Upper lobe of right lung (tissue), 1 donor: ENCODE measurements at regions not wholly inside any gene's neighbourhood (a gene's known extent, or its start where the extent isn't known, plus 50 kb on each side); places are given as distances from the start of the nearest gene placed in this dataset.

Experiments used
- ATAC-seq: fragments of 200-7000 bp; cut with Tn5 transposase; one replicate; pipeline ENCODE4 v1.9.1; 2020; ENCODE audit warnings: mild to moderate bottlenecking, moderate library complexity
- DNase-seq: peaks from one replicate; pipeline ENCODE4 v3.0.0-alpha.2; 2020
- H3K27ac ChIP-seq: fragments of 200-600 bp; one replicate; pipeline ENCODE4 v1.8.0; 2022
- H3K27me3 ChIP-seq: fragments of 200-600 bp; one replicate; pipeline ENCODE4 v1.8.0; 2022; ENCODE audit warnings: mild to moderate bottlenecking
- H3K36me3 ChIP-seq: fragments of 200-600 bp; one replicate; pipeline ENCODE4 v1.8.0; 2022
- H3K4me1 ChIP-seq: fragments of 200-600 bp; one replicate; pipeline ENCODE4 v1.8.0; 2022
- H3K4me3 ChIP-seq: fragments of 200-600 bp; one replicate; pipeline ENCODE4 v1.8.0; 2022; ENCODE audit warnings: mild to moderate bottlenecking
- H3K9me3 ChIP-seq: fragments of 200-600 bp; one replicate; pipeline ENCODE4 v1.8.0; 2022
- CTCF ChIP-seq: fragments of 200-600 bp; IDR thresholded peaks from one replicate; pipeline ENCODE4 v1.8.0; 2022; ENCODE audit warnings: antibody characterized with exemption
- intact Hi-C: fragments of 100-400 bp; cut with DNase I; formaldehyde crosslinking; loops from one replicate; pipeline ENCODE4 v1.11.0; 2022
- donor health status: DM: no; HTN: yes; CAD: no; lungs with severe emphysema.

- TF ChIP-seq CTCF: no peak
- intact Hi-C loops: no loop called here
- Histone ChIP-seq H3K27me3 (no peaks in the 10 kb centered on the region), H3K36me3 (no peaks in the 10 kb centered on the region), H3K4me3 (no peak overlapping the region), H3K27ac (no peak overlapping the region), H3K9me3 (no peaks in the 10 kb centered on the region), H3K4me1 (no peaks in the 10 kb centered on the region)
- DNase-seq (no peak), ATAC-seq (no peak)
Measured at GRCh38 chr5:4383102-4383501, 757.0 kb upstream of the ADAMTS16 start.

DNA sequence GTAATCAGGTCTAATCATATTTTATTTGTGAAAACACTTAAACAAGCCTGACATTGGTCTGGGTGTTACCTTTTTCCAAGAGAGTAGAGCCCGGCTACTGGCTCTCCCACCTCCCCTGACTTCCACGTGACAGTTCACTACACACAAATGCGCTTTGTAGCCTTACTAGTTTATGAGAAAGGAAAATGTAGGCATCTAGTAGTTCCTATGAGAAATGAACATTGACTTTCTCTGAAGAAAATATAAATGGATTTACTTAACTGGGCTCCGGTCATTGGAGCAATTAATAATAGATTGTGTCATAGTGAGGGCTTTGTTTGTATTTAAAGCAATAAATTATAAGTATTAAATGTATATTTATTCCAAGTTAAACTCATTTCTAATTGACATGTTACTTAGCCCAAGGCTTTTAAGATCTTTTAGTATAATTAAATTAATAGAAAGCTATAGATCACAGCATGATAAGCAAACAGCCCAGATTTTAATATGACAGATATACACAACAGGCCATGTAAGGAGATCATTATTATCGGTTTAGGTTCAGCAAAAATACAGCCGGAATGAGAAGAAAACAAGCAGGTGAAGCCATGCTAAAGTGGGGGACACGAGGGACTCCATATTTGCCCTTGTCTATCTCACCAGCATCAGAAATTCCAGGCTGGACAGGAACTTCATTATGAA, 756.5 kb upstream of the ADAMTS16 start:
- Histone ChIP-seq H3K9me3 (no peaks in the 10 kb centered on the region), H3K36me3 (no peaks in the 10 kb centered on the region), H3K4me3 (no peak overlapping the region), H3K4me1 (no peaks in the 10 kb centered on the region), H3K27ac (no peak overlapping the region), H3K27me3 (no peaks in the 10 kb centered on the region)
- ATAC-seq: no peak
- intact Hi-C loops: no loop called here
- DNase-seq: no peak
- TF ChIP-seq CTCF: no peak

- Histone ChIP-seq H3K4me3 (no peak overlapping the region), H3K27me3 (no peaks in the 10 kb centered on the region), H3K4me1 (no peaks in the 10 kb centered on the region), H3K27ac (no peak overlapping the region), H3K9me3 (no peaks in the 10 kb centered on the region), H3K36me3 (no peaks in the 10 kb centered on the region)
- ATAC-seq (no peak), DNase-seq (no peak)
- intact Hi-C loops: no loop called here
- TF ChIP-seq CTCF: no peak
Measured at GRCh38 chr5:4384649-4385048, 755.5 kb upstream of the ADAMTS16 start.

- no peaks in the 10 kb centered on the region for H3K36me3 ChIP-seq
- no peaks in the 10 kb centered on the region for H3K4me1 ChIP-seq
- no peak for TF ChIP-seq CTCF
Measured at GRCh38 chr5:4386152-4386551, 754.0 kb upstream of the ADAMTS16 start.

DNA sequence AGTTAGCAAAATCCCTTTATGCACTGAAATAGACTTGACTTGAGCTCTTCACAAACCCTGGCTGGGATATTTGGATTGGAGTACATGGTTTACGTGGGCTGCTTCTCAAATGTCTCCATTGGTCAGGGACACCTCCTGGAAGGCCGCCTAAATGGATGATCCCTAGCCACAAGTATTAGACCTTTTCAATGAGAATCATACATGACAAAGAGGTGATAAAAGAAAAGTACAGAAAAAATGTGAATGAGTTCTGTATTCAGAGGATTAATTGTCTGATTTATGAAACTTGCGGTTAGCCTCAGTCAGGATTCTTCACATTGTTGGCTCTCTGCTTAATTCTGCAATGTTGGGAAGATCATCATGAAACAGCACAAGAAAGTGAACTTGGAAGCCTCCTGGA, 752.8 kb upstream of the ADAMTS16 start:
- H3K27ac ChIP-seq: no peak overlapping the region
- no peak for TF ChIP-seq CTCF
- no peaks in the 10 kb centered on the region for H3K4me1 ChIP-seq
- no peaks in the 10 kb centered on the region for H3K9me3 ChIP-seq
- no peak overlapping the region for H3K4me3 ChIP-seq
- H3K36me3 ChIP-seq: no peaks in the 10 kb centered on the region
- intact Hi-C loops: no loop called here
- ATAC-seq (no peak), DNase-seq (no peak)
- H3K27me3 ChIP-seq: no peaks in the 10 kb centered on the region

More at GRCh38 chr5:4386152-4386551, 754.0 kb upstream of the ADAMTS16 start:
- DNase-seq: no peak
- H3K27ac ChIP-seq: no peak overlapping the region
- H3K27me3 ChIP-seq: no peaks in the 10 kb centered on the region
- no peak for ATAC-seq
- intact Hi-C loops: no loop called here
- no peak overlapping the region for H3K4me3 ChIP-seq
- H3K9me3 ChIP-seq: no peaks in the 10 kb centered on the region

- Histone ChIP-seq H3K4me1 (no peaks in the 10 kb centered on the region), H3K9me3 (no peaks in the 10 kb centered on the region), H3K4me3 (no peak overlapping the region), H3K36me3 (no peaks in the 10 kb centered on the region), H3K27me3 (no peaks in the 10 kb centered on the region), H3K27ac (no peak overlapping the region)
- TF ChIP-seq CTCF: no peak
- ATAC-seq (no peak), DNase-seq (no peak)
- intact Hi-C loops: no loop called here
Measured at GRCh38 chr5:4395752-4396151, 744.4 kb upstream of the ADAMTS16 start.
